ENCODE measurements at regions not wholly inside any gene's neighbourhood (a gene's known extent, or its start where the extent isn't known, plus 50 kb on each side); places are given as distances from the start of the nearest gene placed in this dataset.

DNA sequence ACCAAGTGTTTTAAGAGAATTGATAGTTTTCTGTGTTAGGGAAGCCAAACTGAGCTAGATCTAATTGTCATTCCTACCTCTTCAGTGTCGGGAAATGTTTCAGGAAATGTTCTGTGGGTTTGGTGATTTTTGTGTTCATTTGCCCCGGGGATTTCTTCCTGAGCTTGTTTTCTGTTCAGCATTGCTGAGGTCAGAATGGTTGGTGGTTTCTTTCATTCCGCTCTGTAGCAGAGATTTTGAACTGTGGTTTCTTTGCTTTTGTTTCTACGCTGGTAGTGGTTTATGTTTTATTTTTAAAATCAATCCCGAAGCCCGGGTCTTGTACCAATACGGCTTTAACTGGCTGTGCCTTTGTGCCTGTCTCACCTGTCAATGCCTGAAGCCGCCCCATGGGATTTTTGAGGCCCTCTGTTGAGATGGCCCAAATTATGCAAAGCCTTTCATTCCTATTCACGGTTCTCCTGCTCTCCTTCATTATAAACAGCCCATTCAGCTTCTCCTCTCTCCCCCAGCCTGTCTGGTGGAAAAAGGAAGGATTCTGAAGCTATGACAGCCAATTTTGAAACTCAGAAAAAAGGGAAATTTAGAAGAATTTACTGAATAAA lies 417.2 kb upstream of the KAZN start:
- no peak for ATAC-seq
- Histone ChIP-seq H3K9me3 (no peaks in the 10 kb centered on the region), H3K4me3 (no peak overlapping the region), H3K4me1 (no peaks in the 10 kb centered on the region), H3K27me3 (ENCODE audit: low read depth) (no peaks in the 10 kb centered on the region), H3K36me3 (no peaks in the 10 kb centered on the region), H3K27ac (no peak overlapping the region)
- intact Hi-C loops (cut with DNase I), result no loop called here
- no peak for DNase-seq
- TF ChIP-seq, protein P1, sequence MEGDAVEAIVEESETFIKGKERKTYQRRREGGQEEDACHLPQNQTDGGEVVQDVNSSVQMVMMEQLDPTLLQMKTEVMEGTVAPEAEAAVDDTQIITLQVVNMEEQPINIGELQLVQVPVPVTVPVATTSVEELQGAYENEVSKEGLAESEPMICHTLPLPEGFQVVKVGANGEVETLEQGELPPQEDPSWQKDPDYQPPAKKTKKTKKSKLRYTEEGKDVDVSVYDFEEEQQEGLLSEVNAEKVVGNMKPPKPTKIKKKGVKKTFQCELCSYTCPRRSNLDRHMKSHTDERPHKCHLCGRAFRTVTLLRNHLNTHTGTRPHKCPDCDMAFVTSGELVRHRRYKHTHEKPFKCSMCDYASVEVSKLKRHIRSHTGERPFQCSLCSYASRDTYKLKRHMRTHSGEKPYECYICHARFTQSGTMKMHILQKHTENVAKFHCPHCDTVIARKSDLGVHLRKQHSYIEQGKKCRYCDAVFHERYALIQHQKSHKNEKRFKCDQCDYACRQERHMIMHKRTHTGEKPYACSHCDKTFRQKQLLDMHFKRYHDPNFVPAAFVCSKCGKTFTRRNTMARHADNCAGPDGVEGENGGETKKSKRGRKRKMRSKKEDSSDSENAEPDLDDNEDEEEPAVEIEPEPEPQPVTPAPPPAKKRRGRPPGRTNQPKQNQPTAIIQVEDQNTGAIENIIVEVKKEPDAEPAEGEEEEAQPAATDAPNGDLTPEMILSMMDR (IDR thresholded peaks at IDR 0.05), result no peak

DNA sequence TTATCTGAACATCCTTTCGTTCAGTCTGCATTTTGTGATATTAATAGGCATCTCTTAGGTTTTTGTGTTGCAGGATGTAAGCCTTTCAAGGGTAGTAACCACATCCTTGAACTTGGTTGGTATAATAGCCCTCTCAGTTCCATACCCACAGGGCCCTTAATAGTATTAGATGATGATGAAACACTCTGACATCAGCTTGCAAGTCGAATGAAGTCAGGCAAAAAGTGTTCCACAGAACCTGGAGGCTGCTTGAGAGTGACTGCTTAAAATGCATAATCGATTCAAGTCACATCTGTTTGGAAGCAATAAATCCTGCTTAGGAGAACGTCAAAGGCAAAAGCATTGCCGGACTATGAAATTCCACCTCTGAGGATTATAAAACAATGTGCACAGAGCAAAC lies 415.6 kb upstream of the KAZN start:
- DNase-seq (no peak), ATAC-seq (no peak)
- no peaks in the 10 kb centered on the region for H3K36me3 ChIP-seq
- intact Hi-C loops (cut with DNase I), result no loop called here
- H3K4me1 ChIP-seq, result no peaks in the 10 kb centered on the region
- H3K27me3 ChIP-seq (ENCODE audit: low read depth), result no peaks in the 10 kb centered on the region
- H3K27ac ChIP-seq, result no peak overlapping the region
- TF ChIP-seq, protein P1 (IDR thresholded peaks at IDR 0.05), result no peak
- no peaks in the 10 kb centered on the region for H3K9me3 ChIP-seq
- H3K4me3 ChIP-seq, result no peak overlapping the region

- H3K27ac ChIP-seq, result no peak overlapping the region
- DNase-seq (no peak), ATAC-seq (no peak)
- TF ChIP-seq, protein P1 (IDR thresholded peaks at IDR 0.05), result no peak
- H3K36me3 ChIP-seq, result no peaks in the 10 kb centered on the region
- no peaks in the 10 kb centered on the region for H3K27me3 ChIP-seq (ENCODE audit: low read depth)
- H3K9me3 ChIP-seq, result no peaks in the 10 kb centered on the region
- intact Hi-C loops (cut with DNase I), result no loop called here
- no peak overlapping the region for H3K4me3 ChIP-seq
- H3K4me1 ChIP-seq, result no peaks in the 10 kb centered on the region
Observed at GRCh38 chr1:14183329-14183728, 415.2 kb upstream of the KAZN start.

DNA sequence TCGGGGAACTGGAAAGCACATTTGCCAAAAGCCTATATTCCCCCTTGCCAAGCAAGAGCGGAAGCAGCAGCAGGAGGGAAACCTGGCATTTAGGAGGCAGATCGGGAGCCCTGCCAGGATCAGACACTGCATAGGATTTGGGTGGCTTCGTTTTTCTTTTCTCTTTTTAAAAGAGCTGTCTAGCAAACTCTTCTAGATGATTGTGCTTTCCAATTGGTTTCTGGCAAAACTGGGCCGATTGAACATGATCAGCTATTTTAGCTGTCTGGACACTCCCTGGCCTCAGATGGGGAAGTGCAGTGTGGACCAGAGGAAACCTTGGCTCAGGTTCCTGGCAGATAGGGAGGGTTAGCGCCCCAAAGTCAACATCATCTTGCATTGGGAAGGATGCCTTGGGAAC lies 414.0 kb upstream of the KAZN start:
- no peak overlapping the region for H3K4me3 ChIP-seq
- H3K27me3 ChIP-seq (ENCODE audit: low read depth), result no peaks in the 10 kb centered on the region
- TF ChIP-seq, protein P1 (IDR thresholded peaks at IDR 0.05), result no peak
- H3K27ac ChIP-seq, result no peak overlapping the region
- no peaks in the 10 kb centered on the region for H3K36me3 ChIP-seq
- ATAC-seq (no peak), DNase-seq (no peak)
- no peaks in the 10 kb centered on the region for H3K9me3 ChIP-seq
- no peaks in the 10 kb centered on the region for H3K4me1 ChIP-seq
- intact Hi-C loops (cut with DNase I), result no loop called here

GRCh38 chr1:14189381-14189780 lies 409.1 kb upstream of the KAZN start:
- H3K4me3 ChIP-seq, result no peak overlapping the region
- no peak overlapping the region for H3K27ac ChIP-seq
- DNase-seq, result no peak
- TF ChIP-seq, protein P1 (IDR thresholded peaks at IDR 0.05), result no peak
- ATAC-seq, result no peak
- no peaks in the 10 kb centered on the region for H3K27me3 ChIP-seq (ENCODE audit: low read depth)
- no peaks in the 10 kb centered on the region for H3K4me1 ChIP-seq
- intact Hi-C loops (cut with DNase I), result no loop called here
- no peaks in the 10 kb centered on the region for H3K36me3 ChIP-seq
- H3K9me3 ChIP-seq, result no peaks in the 10 kb centered on the region

Measured in lower lobe of right lung (tissue), 2 donors.